Neural cell (in vitro differentiated cells): ENCODE measurements at regions not wholly inside any gene's neighbourhood (a gene's known extent, or its start where the extent isn't known, plus 50 kb on each side); places are given as distances from the start of the nearest gene placed in this dataset.

Source experiments
- H2AFZ ChIP-seq: fragments of 200-600, 300-800 bp; sonication (generic), shearing (Covaris generic); 2 replicates; pipeline ENCODE4 v1.6.0; 2014; ENCODE audit warnings: low read depth, mild to moderate bottlenecking, antibody characterized with exemption, low read length, moderate library complexity
- H3F3A ChIP-seq: fragments of 200-600 bp; shearing (Covaris generic); 2 replicates; pipeline ENCODE4 v1.6.1; 2016; ENCODE audit warnings: mild to moderate bottlenecking, moderate library complexity, mixed read lengths, antibody characterized with exemption, low read length; ENCODE audit not compliant: insufficient read depth, poor library complexity, severe bottlenecking
- H3K27ac ChIP-seq: fragments of 200-600, 300-800 bp; sonication (generic), shearing (Covaris generic); 2 replicates; pipeline ENCODE4 v1.5.1; 2014; ENCODE audit warnings: mild to moderate bottlenecking, low read length, moderate library complexity
- H3K27me3 ChIP-seq: fragments of 300-800, 200-600 bp; sonication (generic), shearing (Covaris generic); 2 replicates; pipeline ENCODE4 v1.6.0; 2014; ENCODE audit warnings: mild to moderate bottlenecking, low read depth, low read length, moderate library complexity; ENCODE audit not compliant: insufficient read depth
- H3K36me3 ChIP-seq: fragments of 300-800, 200-600 bp; sonication (generic), shearing (Covaris generic); 2 replicates; pipeline ENCODE4 v1.5.1; 2014; ENCODE audit warnings: mild to moderate bottlenecking, antibody characterized with exemption, low read length, moderate library complexity; ENCODE audit not compliant: insufficient read depth
- H3K4me2 ChIP-seq: fragments of 300-800, 200-600 bp; sonication (generic), shearing (Covaris generic); 2 replicates; pipeline ENCODE4 v1.6.0; 2014; ENCODE audit warnings: mild to moderate bottlenecking, low read length
- H3K4me3 ChIP-seq: fragments of 300-800, 200-600 bp; sonication (generic), shearing (Covaris generic); 2 replicates; pipeline ENCODE4 v1.5.1; 2014; ENCODE audit warnings: mild to moderate bottlenecking, low read length, moderate library complexity
- H3K79me2 ChIP-seq: fragments of 200-600 bp; shearing (Covaris generic); replicated peaks from 2 replicates; pipeline ENCODE4 v1.6.0; 2014; ENCODE audit warnings: mild to moderate bottlenecking, low read length, moderate library complexity; ENCODE audit not compliant: insufficient read depth
- H3K9ac ChIP-seq: fragments of 300-800, 200-600 bp; sonication (generic), shearing (Covaris generic); 2 replicates; pipeline ENCODE4 v1.6.1; 2016; ENCODE audit warnings: mild to moderate bottlenecking, low read length, mixed read lengths
- H3K9me2 ChIP-seq: fragments of 200-600 bp; shearing (Covaris generic); 2 replicates; pipeline ENCODE4 v1.6.1; 2016; ENCODE audit warnings: mild to moderate bottlenecking, low read length, mixed read lengths; ENCODE audit not compliant: insufficient read depth
- H3K9me3 ChIP-seq: fragments of 200-600, 300-800 bp; sonication (generic), shearing (Covaris generic); 2 replicates; pipeline ENCODE4 v1.6.1; 2016; ENCODE audit warnings: mild to moderate bottlenecking, mixed run types, low read length, moderate library complexity, mixed read lengths
- H4K20me1 ChIP-seq: fragments of 200-600 bp; shearing (Covaris generic); 2 replicates; pipeline ENCODE4 v1.6.1; 2016; ENCODE audit warnings: mild to moderate bottlenecking, mixed run types; ENCODE audit not compliant: insufficient read depth
- CTCF ChIP-seq: fragments of 450-650 bp; IDR thresholded peaks from 2 replicates; pipeline ENCODE4 v1.5.1; 2014; ENCODE audit warnings: antibody characterized with exemption, mild to moderate bottlenecking, moderate library complexity; ENCODE audit not compliant: poor library complexity, severe bottlenecking
- EP300 ChIP-seq: fragments of 450-650 bp; conservative IDR thresholded peaks from 2 replicates; pipeline ENCODE4 v1.6.1; 2014; ENCODE audit warnings: antibody characterized with exemption, mild to moderate bottlenecking, moderate library complexity; ENCODE audit not compliant: poor library complexity, severe bottlenecking
- EZH2 ChIP-seq: fragments of 200-600, 300-800 bp; shearing (Covaris generic), sonication (generic); IDR thresholded peaks from 2 replicates; pipeline ENCODE4 v1.6.1; 2014; ENCODE audit warnings: antibody characterized with exemption, low read length, borderline replicate concordance, mild to moderate bottlenecking; ENCODE audit not compliant: insufficient read depth, poor library complexity, severe bottlenecking
- MXI1 ChIP-seq: fragments of 450-650 bp; conservative IDR thresholded peaks from 2 replicates; pipeline ENCODE4 v1.6.1; 2014; ENCODE audit warnings: antibody characterized with exemption, mild to moderate bottlenecking; ENCODE audit not compliant: poor library complexity, severe bottlenecking
- POLR2AphosphoS5 ChIP-seq: IDR thresholded peaks from 2 replicates; pipeline ENCODE4 v1.6.1; 2012
- RAD21 ChIP-seq: fragments of 450-650 bp; conservative IDR thresholded peaks from 2 replicates; pipeline ENCODE4 v1.6.1; 2014; ENCODE audit warnings: antibody characterized with exemption, mild to moderate bottlenecking, moderate library complexity
- REST ChIP-seq: IDR thresholded peaks from 2 replicates; pipeline ENCODE4 v1.6.1; 2012; ENCODE audit warnings: borderline replicate concordance
- SMC3 ChIP-seq: fragments of 450-650 bp; conservative IDR thresholded peaks from 2 replicates; pipeline ENCODE4 v1.6.1; 2014; ENCODE audit warnings: antibody characterized with exemption, mild to moderate bottlenecking, moderate library complexity; ENCODE audit not compliant: poor library complexity
- TAF1 ChIP-seq: IDR thresholded peaks from 2 replicates; pipeline ENCODE4 v1.6.1; 2012; ENCODE audit warnings: low read depth

- no peak overlapping the region for H3K4me2 ChIP-seq
- no peaks in the 10 kb centered on the region for H3K79me2 ChIP-seq
- no peaks in the 10 kb centered on the region for H3K27me3 ChIP-seq
- no peak for TF ChIP-seq MXI1
- H4K20me1 ChIP-seq, result no peaks in the 10 kb centered on the region
- no peak overlapping the region for H3K27ac ChIP-seq
- no peaks in the 10 kb centered on the region for H3F3A ChIP-seq
- H3K9me3 ChIP-seq, result no peaks in the 10 kb centered on the region
- no peaks in the 10 kb centered on the region for H3K9me2 ChIP-seq
- H3K4me3 ChIP-seq, result no peak overlapping the region
- no peaks in the 10 kb centered on the region for H3K36me3 ChIP-seq
- no peak overlapping the region for H2AFZ ChIP-seq
- H3K9ac ChIP-seq, result no peak overlapping the region
Observed at GRCh38 chr9:28922891-28923290, 1349.6 kb upstream of the C9orf72 start.

- Histone ChIP-seq H3K79me2 (no peaks in the 10 kb centered on the region), H3K9me2 (no peaks in the 10 kb centered on the region), H3K4me3 (no peak overlapping the region), H3F3A (no peaks in the 10 kb centered on the region), H3K4me2 (no peak overlapping the region), H4K20me1 (no peaks in the 10 kb centered on the region), H3K27me3 (no peaks in the 10 kb centered on the region), H2AFZ (no peak overlapping the region), H3K9me3 (no peaks in the 10 kb centered on the region), H3K36me3 (no peaks in the 10 kb centered on the region), H3K27ac (no peak overlapping the region), H3K9ac (no peak overlapping the region)
- no peak for TF ChIP-seq CTCF
- no peak for TF ChIP-seq EZH2
- TF ChIP-seq TAF1, result no peak
Observed at GRCh38 chr9:28923351-28923750, 1350.1 kb upstream of the C9orf72 start.

GRCh38 chr9:28925157-28925556 is 1351.9 kb upstream of the C9orf72 start:
- H3K27ac ChIP-seq, result no peak overlapping the region
- no peaks in the 10 kb centered on the region for H3K9me2 ChIP-seq
- H3F3A ChIP-seq, result no peaks in the 10 kb centered on the region
- no peaks in the 10 kb centered on the region for H3K27me3 ChIP-seq
- H3K79me2 ChIP-seq, result no peaks in the 10 kb centered on the region
- H3K4me2 ChIP-seq, result no peak overlapping the region
- H3K9me3 ChIP-seq, result no peaks in the 10 kb centered on the region
- no peak overlapping the region for H2AFZ ChIP-seq
- no peak overlapping the region for H3K9ac ChIP-seq
- TF ChIP-seq REST (no peak), TAF1 (no peak), RAD21 (no peak), SMC3 (no peak), EZH2 (no peak), EP300 (no peak), MXI1 (no peak), POLR2AphosphoS5 (no peak), CTCF (no peak)
- H3K4me3 ChIP-seq, result no peak overlapping the region
- H4K20me1 ChIP-seq, result no peaks in the 10 kb centered on the region
- H3K36me3 ChIP-seq, result no peaks in the 10 kb centered on the region
